Esophagus (tissue), 2 donors: ENCODE measurements at regions not wholly inside any gene's neighbourhood (a gene's known extent, or its start where the extent isn't known, plus 50 kb on each side); places are given as distances from the start of the nearest gene placed in this dataset.

ENCODE experiments used
- H3K27ac ChIP-seq, 2 donors: one replicate each; pipeline ENCODE4 v1.5.1; 2013; ENCODE audit warnings: low read depth in 2 of 2, mild to moderate bottlenecking in 2 of 2, inconsistent platforms in 1 of 2, low read length in 1 of 2, moderate library complexity in 1 of 2
- H3K27me3 ChIP-seq, 2 donors: one replicate each; pipeline ENCODE4 v1.6.1; 2013; ENCODE audit warnings: low read length in 2 of 2, control low read depth in 1 of 2, mild to moderate bottlenecking in 1 of 2; ENCODE audit not compliant: insufficient read depth in 2 of 2, control insufficient read depth in 1 of 2
- H3K36me3 ChIP-seq, 2 donors: one replicate each; pipeline ENCODE4 v1.6.1; 2013; ENCODE audit warnings: low read length in 1 of 2; ENCODE audit not compliant: control insufficient read depth in 2 of 2, insufficient read depth in 2 of 2
- H3K4me1 ChIP-seq, 2 donors: one replicate each; pipeline ENCODE4 v1.6.1; 2013; ENCODE audit warnings: low read length in 1 of 2; ENCODE audit not compliant: control insufficient read depth in 2 of 2, insufficient read depth in 2 of 2
- H3K4me3 ChIP-seq, 2 donors: one replicate each; pipeline ENCODE4 v1.5.1; 2013; ENCODE audit warnings: low read length in 2 of 2, mild to moderate bottlenecking in 2 of 2, low read depth in 1 of 2, moderate library complexity in 1 of 2
- H3K9me3 ChIP-seq, 2 donors: one replicate each; pipeline ENCODE4 v1.6.1; 2013; ENCODE audit warnings: mild to moderate bottlenecking in 2 of 2, low read depth in 1 of 2, low read length in 1 of 2, moderate library complexity in 1 of 2; ENCODE audit not compliant: control insufficient read depth in 2 of 2, insufficient read depth in 1 of 2
- WGBS, 2 donors: extraction: QIAGEN DNeasy Blood & Tissue Kit; methylation state at CpG; one replicate each; pipeline ENCODE4 v1.1.7; 2013; 5-methylcytosine and 5-hydroxymethylcytosine counted together
- donor health status: healthy with polysubstance abuse.
- donor health status: Bipolar disorder and iron deficiency.

DNA sequence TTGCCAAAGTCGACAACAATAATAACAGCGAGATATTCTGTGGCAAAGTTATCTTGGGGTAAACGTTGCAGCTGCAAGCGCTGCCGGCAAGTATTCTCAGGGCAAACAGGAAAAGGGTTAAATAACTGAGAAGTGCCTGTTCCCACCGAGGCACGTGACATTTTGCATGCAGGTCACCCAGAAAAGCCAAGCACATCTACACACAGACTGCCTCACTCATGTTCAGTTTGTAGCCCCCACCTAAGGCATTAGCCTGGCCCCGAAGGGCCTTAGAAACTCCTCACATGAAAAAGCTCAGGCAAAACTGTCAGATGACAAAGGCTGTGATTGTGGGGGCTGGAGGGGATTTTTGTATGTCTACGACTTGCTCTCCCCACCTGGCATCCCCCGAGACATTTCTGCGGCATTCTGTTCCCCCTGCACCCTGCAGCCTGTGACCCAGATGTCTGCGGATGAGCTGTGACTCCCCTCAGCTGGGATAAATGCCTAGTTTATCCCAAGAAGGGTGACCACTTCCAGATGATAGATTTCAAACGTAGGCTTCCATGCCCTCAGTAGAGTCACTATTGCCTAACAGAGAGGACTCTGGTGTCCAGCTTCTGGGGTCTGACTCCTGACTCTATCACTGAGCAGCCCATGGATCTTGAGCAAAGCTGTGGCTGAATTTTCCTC lies 215.2 kb upstream of the SIX2 start:
- H3K27me3 ChIP-seq = no peaks in the 10 kb centered on the region
- no peaks in the 10 kb centered on the region for H3K36me3 ChIP-seq
- peaks cover 0 to 4% of the 10 kb centered on the region in 2 donors for H3K4me1 ChIP-seq
- WGBS, 2 donors = 56 to 61% methylated on average over 13 of the region's 13 CpGs
- no peak overlapping the region for H3K4me3 ChIP-seq
- peaks cover 0 to 2% of the 10 kb centered on the region in 2 donors for H3K9me3 ChIP-seq
- no peak overlapping the region for H3K27ac ChIP-seq

DNA sequence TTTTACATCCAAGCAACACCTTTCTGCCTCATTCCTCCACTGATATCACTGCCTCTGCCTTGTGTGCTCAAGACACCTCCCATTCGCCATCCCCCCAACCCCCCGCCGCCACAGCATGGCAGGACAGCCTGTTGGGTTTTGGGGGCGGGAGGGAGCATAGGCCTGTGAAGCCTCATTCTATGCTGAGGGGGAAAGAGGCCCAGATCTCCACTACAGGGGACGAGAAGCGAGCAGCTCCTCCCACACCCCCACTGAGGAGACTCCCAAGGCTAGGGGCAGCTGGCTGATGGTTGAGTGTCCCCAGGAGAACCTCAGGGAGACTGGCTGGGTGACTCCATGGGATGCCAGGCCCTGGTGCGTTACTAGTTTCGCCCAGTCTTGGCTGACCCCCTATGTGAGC lies 214.3 kb upstream of the SIX2 start:
- H3K27me3 ChIP-seq = no peaks in the 10 kb centered on the region
- H3K27ac ChIP-seq = no peak overlapping the region
- H3K4me1 ChIP-seq = peaks cover 0 to 10% of the 10 kb centered on the region in 2 donors
- WGBS, 2 donors = 81 to 83% methylated on average over 8 of the region's 8 CpGs
- H3K9me3 ChIP-seq = no peaks in the 10 kb centered on the region
- no peaks in the 10 kb centered on the region for H3K36me3 ChIP-seq
- H3K4me3 ChIP-seq = no peak overlapping the region

DNA sequence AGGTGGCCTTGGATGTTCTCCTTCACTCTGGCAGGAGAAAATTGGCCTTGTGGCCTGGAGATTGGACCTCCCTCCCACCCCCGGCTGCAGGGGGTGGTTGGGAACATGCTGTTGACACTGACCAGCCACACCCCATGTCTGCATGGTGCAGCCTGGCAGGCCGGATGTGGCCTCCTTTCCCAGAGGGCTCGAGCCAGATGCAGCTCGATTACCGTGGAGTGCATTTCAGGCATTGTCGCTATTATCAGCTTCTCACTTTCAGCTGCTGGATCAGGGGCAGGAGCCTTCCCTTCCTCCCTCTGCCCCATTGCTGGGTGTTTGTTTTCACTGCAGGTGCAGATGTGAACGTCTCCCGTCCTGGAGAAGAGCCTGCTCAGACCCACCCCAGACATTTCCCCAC lies 211.0 kb upstream of the SIX2 start:
- Histone ChIP-seq H3K4me3 (no peak overlapping the region), H3K9me3 (peaks cover 0 to 3% of the 10 kb centered on the region in 2 donors), H3K27ac (no peak overlapping the region), H3K36me3 (no peaks in the 10 kb centered on the region), H3K27me3 (no peaks in the 10 kb centered on the region), H3K4me1 (peaks cover 0 to 10% of the 10 kb centered on the region in 2 donors)
- WGBS, 2 donors = 50 to 65% methylated on average over 8 of the region's 8 CpGs

DNA sequence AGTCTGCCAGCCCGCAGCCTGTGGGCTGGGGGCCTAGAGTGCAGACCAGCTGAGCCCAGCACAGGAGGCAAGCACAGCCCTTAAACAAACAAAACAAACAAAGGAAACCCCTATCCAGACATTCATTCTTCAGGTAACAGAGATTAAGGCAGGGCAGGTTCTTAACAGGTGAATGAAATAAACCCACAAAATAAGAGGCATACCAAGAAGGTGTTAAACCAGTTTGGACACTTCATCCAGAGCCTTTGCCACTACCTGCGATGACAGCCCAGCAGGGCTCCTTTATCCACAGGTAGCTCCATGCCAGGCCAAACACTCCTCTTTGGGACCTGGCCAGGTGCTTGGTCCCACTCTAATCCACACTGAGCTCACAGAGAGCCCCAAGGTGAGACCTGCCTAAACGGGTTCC lies 209.7 kb upstream of the SIX2 start:
- H3K27me3 ChIP-seq = no peaks in the 10 kb centered on the region
- H3K4me3 ChIP-seq = no peak overlapping the region
- peaks cover 0 to 3% of the 10 kb centered on the region in 2 donors for H3K9me3 ChIP-seq
- 40 to 43% methylated on average over 3 of the region's 3 CpGs for WGBS, 2 donors
- H3K36me3 ChIP-seq = no peaks in the 10 kb centered on the region
- H3K4me1 ChIP-seq = peaks cover 0 to 10% of the 10 kb centered on the region in 2 donors
- H3K27ac ChIP-seq = peak overlapping the region in 1 of 2 donors; percentile 45

DNA sequence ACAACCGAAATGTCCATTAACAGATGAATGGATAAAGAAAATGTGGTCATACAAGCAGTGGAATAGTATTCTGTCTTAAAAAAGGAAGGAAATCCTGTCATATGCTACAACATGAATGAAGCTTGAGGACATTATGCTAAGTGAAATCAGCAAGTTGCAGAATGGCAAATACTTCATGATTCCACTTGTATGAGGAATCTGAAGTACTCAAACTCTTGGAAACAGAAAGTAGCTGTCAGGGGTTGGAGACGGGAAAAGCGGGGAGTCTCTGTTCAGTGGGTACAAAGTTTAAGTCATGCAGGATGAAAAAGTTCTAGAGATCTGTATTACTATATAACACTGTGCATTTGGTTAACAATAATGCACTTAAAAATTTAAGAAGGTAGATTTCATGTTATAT lies 209.0 kb upstream of the SIX2 start:
- Histone ChIP-seq H3K4me3 (no peak overlapping the region), H3K27ac (no peak overlapping the region), H3K36me3 (no peaks in the 10 kb centered on the region), H3K27me3 (no peaks in the 10 kb centered on the region), H3K9me3 (peaks cover 0 to 3% of the 10 kb centered on the region in 2 donors), H3K4me1 (peaks cover 0 to 10% of the 10 kb centered on the region in 2 donors)
- 90 to 93% methylated on average over 3 of the region's 3 CpGs for WGBS, 2 donors

DNA sequence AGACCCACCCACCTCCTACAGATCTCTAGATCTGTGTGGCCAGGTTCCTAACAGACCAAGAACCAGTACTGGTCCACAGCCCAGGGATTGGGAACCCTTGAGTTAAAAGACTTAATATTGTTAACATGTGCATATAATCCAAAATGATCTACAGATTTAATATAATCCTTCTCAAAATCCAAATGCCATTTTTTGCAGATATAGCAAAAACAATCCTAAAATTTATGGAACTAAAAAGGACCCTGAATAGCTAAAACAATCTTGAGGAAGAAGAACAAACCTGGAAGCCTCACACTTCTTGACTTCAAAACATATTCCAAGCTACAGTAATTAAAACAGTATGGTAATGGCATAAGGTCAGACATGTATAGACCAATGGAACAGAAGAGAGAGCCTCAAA lies 206.9 kb upstream of the SIX2 start:
- H3K9me3 ChIP-seq = peaks cover 0 to 3% of the 10 kb centered on the region in 2 donors
- H3K27ac ChIP-seq = no peak overlapping the region

DNA sequence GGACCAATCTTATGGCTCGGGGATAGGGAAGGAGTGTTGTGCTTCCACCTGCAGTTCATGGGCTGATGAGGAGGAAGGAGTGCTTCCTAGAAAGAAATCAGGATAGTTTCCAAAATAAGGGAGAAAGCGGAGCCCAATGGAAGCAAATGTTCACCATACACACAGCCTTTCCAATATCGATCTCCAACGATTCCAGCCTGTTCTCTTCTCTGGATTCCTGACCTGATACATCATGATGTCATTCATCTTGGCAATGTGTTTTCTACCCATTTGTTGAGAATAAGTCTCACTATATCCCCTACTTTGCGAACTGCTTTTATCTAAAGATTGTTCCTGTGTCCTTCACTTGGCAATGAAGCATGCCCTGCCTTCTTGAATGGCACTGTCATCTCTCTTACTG lies 205.3 kb upstream of the SIX2 start:
- H3K36me3 ChIP-seq = no peaks in the 10 kb centered on the region
- 91% methylated on average over 5 of the region's 5 CpGs for WGBS, 2 donors
- H3K27ac ChIP-seq = no peak overlapping the region
- no peaks in the 10 kb centered on the region for H3K27me3 ChIP-seq
- no peak overlapping the region for H3K4me3 ChIP-seq
- H3K4me1 ChIP-seq = peaks cover 0 to 6% of the 10 kb centered on the region in 2 donors
- peaks cover 0 to 5% of the 10 kb centered on the region in 2 donors for H3K9me3 ChIP-seq

More for the DNA sequence above, 206.9 kb upstream of the SIX2 start:
- peaks cover 0 to 10% of the 10 kb centered on the region in 2 donors for H3K4me1 ChIP-seq
- no peaks in the 10 kb centered on the region for H3K36me3 ChIP-seq
- no peak overlapping the region for H3K4me3 ChIP-seq
- H3K27me3 ChIP-seq = no peaks in the 10 kb centered on the region

DNA sequence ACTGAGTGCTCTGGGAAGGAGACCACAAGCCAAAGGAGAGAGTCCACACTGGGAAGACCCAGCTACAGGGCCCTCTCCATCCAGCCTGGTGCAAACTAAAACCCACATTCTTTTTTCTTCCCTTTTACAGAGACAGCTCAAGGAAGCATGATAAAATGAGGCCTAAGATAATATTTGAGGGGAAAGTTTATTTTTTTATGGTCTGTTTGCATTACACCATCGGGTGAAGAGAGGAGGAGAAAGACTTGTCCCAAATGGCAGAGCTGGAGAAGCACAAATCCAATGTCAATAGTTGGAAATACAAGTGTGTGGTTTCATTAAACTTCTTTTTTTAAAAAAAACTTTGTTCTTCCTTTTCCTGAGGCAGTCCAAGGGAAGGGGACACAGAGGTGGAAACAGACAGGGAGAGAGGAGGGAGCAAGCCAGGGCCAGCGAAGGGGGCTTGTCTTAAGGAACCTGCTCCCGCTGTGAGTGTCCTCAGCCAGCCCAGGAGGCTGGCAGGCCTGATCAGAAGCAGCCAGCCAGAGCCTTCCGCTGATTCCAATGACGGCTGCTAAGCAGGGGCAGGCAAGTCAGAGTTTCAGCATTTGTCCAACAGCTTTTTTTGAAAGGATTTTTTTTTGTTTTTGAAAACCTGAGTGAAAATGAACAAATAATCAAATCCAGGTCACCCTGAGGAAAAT lies 203.8 kb upstream of the SIX2 start:
- Histone ChIP-seq H3K27ac (no peak overlapping the region), H3K4me3 (no peak overlapping the region), H3K36me3 (no peaks in the 10 kb centered on the region), H3K4me1 (no peaks in the 10 kb centered on the region), H3K27me3 (no peaks in the 10 kb centered on the region), H3K9me3 (peaks cover 0 to 5% of the 10 kb centered on the region in 2 donors)
- WGBS, 2 donors = 72 to 80% methylated on average over 5 of the region's 5 CpGs

DNA sequence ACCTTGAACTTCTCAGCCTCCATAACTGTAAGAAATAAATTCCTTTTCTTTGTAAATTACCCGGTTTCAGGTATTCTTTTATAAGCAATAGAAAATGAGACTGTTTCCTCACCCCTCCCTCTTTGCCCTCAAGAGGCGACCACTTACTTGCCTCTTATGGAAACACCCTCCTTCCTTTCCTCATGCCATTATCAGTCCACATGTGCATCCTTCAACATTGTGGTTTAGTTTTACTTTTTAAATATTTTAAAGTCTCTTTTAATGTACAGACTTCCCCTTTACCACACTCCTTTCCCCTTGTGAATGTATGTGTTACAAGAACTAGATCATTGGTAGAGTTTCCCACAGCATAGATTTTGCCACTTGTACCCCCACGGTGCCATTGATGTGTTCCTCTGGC lies 202.4 kb upstream of the SIX2 start:
- Histone ChIP-seq H3K36me3 (no peaks in the 10 kb centered on the region), H3K27ac (no peak overlapping the region), H3K4me1 (no peaks in the 10 kb centered on the region), H3K9me3 (peaks cover 0 to 5% of the 10 kb centered on the region in 2 donors), H3K27me3 (no peaks in the 10 kb centered on the region), H3K4me3 (no peak overlapping the region)
- WGBS, 2 donors = 71 to 78% methylated on average over 3 of the region's 3 CpGs
